ENCODE measurements at regions not wholly inside any gene's neighbourhood (a gene's known extent, or its start where the extent isn't known, plus 50 kb on each side); places are given as distances from the start of the nearest gene placed in this dataset.

DNA sequence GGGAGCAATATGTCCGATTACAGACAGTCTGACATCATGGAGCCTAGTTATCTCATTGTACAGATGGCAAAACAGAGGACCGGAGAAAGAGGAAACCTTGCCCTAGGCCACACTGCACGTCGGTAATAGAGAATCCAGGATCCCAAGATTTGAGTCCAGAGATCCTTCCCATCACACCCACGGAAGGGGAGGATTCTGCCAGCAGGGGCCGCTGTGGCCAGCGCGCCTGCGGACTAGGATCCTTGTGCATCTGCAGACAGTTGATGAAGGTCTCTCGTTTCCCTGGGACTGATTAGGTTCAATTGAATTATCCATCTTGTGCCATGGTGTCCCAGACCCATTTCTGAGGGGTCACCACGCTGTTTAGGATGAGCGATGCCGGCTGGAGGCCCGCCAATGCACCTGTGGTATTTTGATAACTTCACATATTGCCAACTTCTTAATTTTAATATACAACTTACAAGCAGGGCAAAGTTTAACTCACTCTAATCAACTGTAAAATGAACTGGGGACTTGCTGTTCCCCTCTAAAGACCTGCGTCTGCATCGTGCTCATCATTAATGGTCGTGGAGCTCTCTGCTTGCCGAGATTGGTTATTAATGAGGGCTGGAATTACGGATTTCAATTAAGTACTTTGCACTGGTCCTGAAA, 592.7 kb upstream of the BRINP1 start:
- no peak for DNase-seq (ENCODE audit: low read depth)
- TF ChIP-seq, protein P1, sequence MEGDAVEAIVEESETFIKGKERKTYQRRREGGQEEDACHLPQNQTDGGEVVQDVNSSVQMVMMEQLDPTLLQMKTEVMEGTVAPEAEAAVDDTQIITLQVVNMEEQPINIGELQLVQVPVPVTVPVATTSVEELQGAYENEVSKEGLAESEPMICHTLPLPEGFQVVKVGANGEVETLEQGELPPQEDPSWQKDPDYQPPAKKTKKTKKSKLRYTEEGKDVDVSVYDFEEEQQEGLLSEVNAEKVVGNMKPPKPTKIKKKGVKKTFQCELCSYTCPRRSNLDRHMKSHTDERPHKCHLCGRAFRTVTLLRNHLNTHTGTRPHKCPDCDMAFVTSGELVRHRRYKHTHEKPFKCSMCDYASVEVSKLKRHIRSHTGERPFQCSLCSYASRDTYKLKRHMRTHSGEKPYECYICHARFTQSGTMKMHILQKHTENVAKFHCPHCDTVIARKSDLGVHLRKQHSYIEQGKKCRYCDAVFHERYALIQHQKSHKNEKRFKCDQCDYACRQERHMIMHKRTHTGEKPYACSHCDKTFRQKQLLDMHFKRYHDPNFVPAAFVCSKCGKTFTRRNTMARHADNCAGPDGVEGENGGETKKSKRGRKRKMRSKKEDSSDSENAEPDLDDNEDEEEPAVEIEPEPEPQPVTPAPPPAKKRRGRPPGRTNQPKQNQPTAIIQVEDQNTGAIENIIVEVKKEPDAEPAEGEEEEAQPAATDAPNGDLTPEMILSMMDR (conservative IDR thresholded peaks at IDR 0.05; ENCODE audit: low read depth, low read length), result peak; percentile 91
- H3K4me3 ChIP-seq (ENCODE audit: low read length), result no peak overlapping the region

DNA sequence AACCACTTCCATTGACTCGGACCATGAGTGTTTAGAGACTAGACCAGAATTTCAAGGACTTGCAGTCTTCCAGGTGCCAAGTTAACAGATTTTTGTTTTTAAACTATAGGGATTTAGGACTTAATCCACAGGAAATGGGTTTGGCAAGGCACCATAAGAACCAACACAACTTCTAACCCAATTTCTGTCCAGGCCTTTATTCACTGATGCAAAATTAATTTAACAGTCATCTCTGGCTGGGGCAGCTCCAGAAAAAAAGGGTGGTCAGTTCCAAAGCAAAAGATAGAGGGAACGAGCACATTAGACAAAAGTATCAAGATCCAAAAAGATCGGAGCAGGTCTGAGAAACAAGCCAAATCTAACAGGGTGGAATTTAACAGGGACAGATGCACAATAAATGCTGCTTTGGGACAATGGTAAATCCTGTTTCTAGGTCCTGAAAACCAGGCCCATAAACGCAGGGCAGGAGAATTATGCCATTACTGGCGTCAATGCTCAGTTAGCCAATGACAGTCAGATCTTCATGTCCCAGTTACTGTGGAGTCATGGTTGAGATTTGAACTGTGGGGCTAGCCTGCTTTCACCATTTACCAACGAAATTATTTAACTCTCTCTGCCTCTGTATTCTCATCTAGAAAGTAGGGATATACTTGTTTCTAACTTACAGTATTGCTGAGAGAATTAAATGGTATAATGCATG, 590.8 kb upstream of the BRINP1 start:
- DNase-seq (ENCODE audit: low read depth), result peak; percentile 78
- TF ChIP-seq, protein P1 (conservative IDR thresholded peaks at IDR 0.05; ENCODE audit: low read depth, low read length), result no peak
- no peak overlapping the region for H3K4me3 ChIP-seq (ENCODE audit: low read length)

- no peak for DNase-seq (ENCODE audit: low read depth)
- H3K4me3 ChIP-seq (ENCODE audit: low read length), result no peak overlapping the region
- TF ChIP-seq, protein P1 (conservative IDR thresholded peaks at IDR 0.05; ENCODE audit: low read depth, low read length), result no peak
These were observed 586.9 kb upstream of the BRINP1 start for GRCh38 chr9:119956111-119956510.

DNA sequence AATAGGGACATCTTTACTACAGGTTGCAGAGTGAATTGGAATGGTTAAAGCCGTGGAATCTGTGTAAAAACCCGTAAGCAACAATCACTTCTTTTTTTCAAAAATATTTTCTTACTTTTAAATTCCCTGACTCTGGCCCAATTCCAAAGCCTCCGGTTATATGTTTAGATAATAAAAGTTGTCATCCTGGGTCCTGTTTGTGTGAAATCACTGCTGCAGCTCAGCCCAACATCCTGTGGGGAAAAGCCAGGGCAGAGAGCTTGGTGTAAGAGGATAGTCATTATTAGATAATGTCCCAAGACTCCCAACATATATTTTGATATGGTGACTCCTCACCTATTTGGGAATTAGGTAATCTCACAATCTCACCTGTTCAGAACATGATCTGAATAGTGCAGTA, 586.0 kb upstream of the BRINP1 start:
- no peak for DNase-seq (ENCODE audit: low read depth)
- H3K4me3 ChIP-seq (ENCODE audit: low read length), result no peak overlapping the region
- TF ChIP-seq, protein P1 (conservative IDR thresholded peaks at IDR 0.05; ENCODE audit: low read depth, low read length), result no peak

GRCh38 chr9:119951591-119951990, 582.4 kb upstream of the BRINP1 start:
- no peak overlapping the region for H3K4me3 ChIP-seq (ENCODE audit: low read length)
- DNase-seq (ENCODE audit: low read depth), result no peak
- TF ChIP-seq, protein P1 (conservative IDR thresholded peaks at IDR 0.05; ENCODE audit: low read depth, low read length), result no peak

DNA sequence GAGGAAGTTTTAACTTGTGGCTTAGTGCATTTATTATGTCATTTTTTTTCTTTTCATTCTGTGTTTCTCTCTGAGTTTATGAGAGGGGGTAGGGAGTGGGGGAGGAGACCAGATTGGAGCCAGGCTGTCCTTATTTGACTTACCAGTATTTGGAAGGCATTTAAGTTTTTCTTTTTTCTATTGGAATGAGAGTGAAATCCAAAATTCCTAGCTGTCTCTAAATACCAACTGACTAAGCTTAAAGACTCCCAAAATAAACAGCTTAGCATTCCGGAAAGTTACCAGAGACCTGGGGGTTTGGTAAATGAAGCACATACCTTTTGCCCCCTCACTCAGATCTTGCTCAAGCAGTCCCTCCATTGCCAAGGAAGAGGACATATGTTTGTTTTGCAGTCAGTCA, 581.9 kb upstream of the BRINP1 start:
- DNase-seq (ENCODE audit: low read depth), result peak; percentile 86
- H3K4me3 ChIP-seq (ENCODE audit: low read length), result no peak overlapping the region
- TF ChIP-seq, protein P1 (conservative IDR thresholded peaks at IDR 0.05; ENCODE audit: low read depth, low read length), result no peak

DNA sequence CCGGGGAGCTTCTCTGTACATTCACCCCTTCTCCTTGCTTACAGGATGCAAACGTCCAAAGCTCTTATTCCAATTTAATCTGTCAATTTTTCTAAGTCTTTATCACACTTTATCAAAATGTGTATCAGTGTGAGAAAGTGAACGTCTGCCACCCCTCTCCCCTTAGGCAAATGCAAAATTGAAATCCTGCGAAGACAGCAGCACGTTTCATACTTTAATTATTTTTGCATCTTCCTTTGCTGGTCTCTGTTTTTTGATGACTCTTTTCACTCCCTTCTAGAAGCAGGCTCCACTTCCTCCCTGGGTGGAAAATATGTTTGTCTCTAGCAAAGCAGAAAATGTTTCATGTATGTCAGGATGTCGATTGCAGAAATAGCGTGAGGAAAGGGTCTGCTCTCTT, 576.5 kb upstream of the BRINP1 start:
- TF ChIP-seq, protein P1 (conservative IDR thresholded peaks at IDR 0.05; ENCODE audit: low read depth, low read length), result no peak
- no peak overlapping the region for H3K4me3 ChIP-seq (ENCODE audit: low read length)
- DNase-seq (ENCODE audit: low read depth), result no peak

Data from retinal pigment epithelial cell (primary cell).